A673 (cell line): ENCODE measurements at regions not wholly inside any gene's neighbourhood (a gene's known extent, or its start where the extent isn't known, plus 50 kb on each side); places are given as distances from the start of the nearest gene placed in this dataset.

ENCODE experiments used
- BruUV-seq: library from RNA; stranded (reverse); fragments of 400-500 nt; replicated peaks from 2 replicates; lab custom pipeline; 2021; lab: Mats Ljungman, UMichigan
- CTCF ChIA-PET: fragments of 300-600 bp; sonication (Branson Sonifier 250); formaldehyde crosslinking; loops from one replicate; lab custom pipeline; 2022; ENCODE audit warnings: antibody characterized with exemption; lab: Charles Lee
- POLR2A ChIA-PET: fragments of 300-600 bp; sonication (Branson Sonifier 250); formaldehyde crosslinking; loops from one replicate; lab custom pipeline; 2022; ENCODE audit warnings: antibody characterized with exemption; ENCODE audit not compliant: low non-redundant PET; lab: Charles Lee
- DNase-seq: peaks from one replicate; pipeline ENCODE4 v3.0.0-alpha.2; 2015; ENCODE audit warnings: low spot score
- H3K27ac ChIP-seq: fragments of 200-600 bp; sonication (generic); 2 replicates; pipeline ENCODE4 v1.5.1; 2016; ENCODE audit warnings: mixed run types, low read depth, mild to moderate bottlenecking, mixed read lengths, antibody characterized with exemption, low read length; ENCODE audit not compliant: poor library complexity, severe bottlenecking
- H3K27me3 ChIP-seq: fragments of 200-600 bp; sonication (generic); replicated peaks from 2 replicates; pipeline ENCODE4 v1.6.1; 2017; ENCODE audit warnings: mixed run types, low read depth, mild to moderate bottlenecking, mixed read lengths, antibody characterized with exemption, low read length; ENCODE audit not compliant: insufficient read depth, poor library complexity
- H3K36me3 ChIP-seq: fragments of 200-600 bp; sonication (generic); 2 replicates; pipeline ENCODE4 v1.6.1; 2016; ENCODE audit warnings: mixed run types, mild to moderate bottlenecking, mixed read lengths, antibody characterized with exemption, low read length; ENCODE audit not compliant: insufficient read depth, poor library complexity, severe bottlenecking
- H3K4me1 ChIP-seq: fragments of 200-600 bp; sonication (generic); 2 replicates; pipeline ENCODE4 v1.6.1; 2017; ENCODE audit warnings: mixed run types, mild to moderate bottlenecking, mixed read lengths, antibody characterized with exemption, low read length; ENCODE audit not compliant: insufficient read depth, poor library complexity, severe bottlenecking
- H3K4me3 ChIP-seq: fragments of 200-600 bp; sonication (generic); 2 replicates; pipeline ENCODE4 v1.5.1; 2016; ENCODE audit warnings: low read depth, mixed run types, mild to moderate bottlenecking, mixed read lengths, low read length; ENCODE audit not compliant: poor library complexity, severe bottlenecking
- H3K9me3 ChIP-seq: fragments of 200-600 bp; sonication (generic); 2 replicates; pipeline ENCODE4 v1.6.1; 2016; ENCODE audit warnings: mixed run types, low read depth, mild to moderate bottlenecking, mixed read lengths, antibody characterized with exemption, low read length; ENCODE audit not compliant: poor library complexity, severe bottlenecking
- EZH2 ChIP-seq: fragments of 200-600 bp; sonication (generic); IDR thresholded peaks from 2 replicates; pipeline ENCODE4 v1.6.1; 2017; ENCODE audit warnings: borderline replicate concordance, low read depth, mild to moderate bottlenecking, mixed read lengths, antibody characterized with exemption, low read length; ENCODE audit not compliant: poor library complexity, severe bottlenecking
- intact Hi-C: fragments of 100-400 bp; cut with micrococcal nuclease; formaldehyde crosslinking; loops from one replicate; pipeline ENCODE4 v1.10.0; 2022; ENCODE audit not compliant: unreplicated experiment
- TF ChIP-seq, protein P1 (sequence below): fragments of 300-800, 200-600 bp; sonication (generic); conservative IDR thresholded peaks from 2 replicates; pipeline ENCODE4 v1.5.1; 2017; ENCODE audit warnings: low read depth, mild to moderate bottlenecking, antibody characterized with exemption, low read length, moderate library complexity, mixed read lengths

DNA sequence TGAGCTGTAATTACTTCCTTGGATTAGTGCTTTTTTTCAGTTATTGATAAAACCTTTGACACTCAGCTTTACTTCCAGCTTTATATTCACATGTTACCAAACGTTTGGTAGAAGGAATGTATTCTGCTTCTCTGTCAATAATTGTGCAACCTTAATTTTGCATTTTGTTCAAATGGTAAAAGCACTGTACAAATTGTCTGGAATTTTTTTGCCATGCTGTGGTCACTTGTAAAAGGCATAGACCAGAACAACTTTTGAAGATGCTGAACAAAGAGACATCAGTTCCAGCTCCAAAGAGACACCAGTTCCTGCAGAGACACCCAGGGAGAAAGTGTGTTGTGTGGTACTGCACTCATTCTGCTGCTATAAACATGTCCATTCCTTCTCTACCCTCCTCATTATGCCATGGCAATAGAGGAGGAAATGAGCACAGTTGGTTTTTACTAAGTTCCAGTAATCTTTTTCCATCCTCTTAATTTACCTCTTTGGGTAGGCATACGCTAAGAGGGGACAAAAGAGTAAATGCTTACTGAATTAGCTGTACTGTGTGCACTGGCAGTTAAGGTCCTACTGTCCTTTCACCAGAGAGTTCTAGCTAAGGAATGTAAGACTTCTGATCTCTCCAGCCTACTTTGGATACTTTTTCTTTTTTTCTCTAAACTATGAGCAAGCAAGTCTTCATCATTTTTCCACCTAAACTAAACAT, 387.4 kb downstream of the FGF10 start:
- DNase-seq, result no peak
- H3K27me3 ChIP-seq, result no peaks in the 10 kb centered on the region
- no peaks in the 10 kb centered on the region for H3K9me3 ChIP-seq
- H3K4me1 ChIP-seq, result no peaks in the 10 kb centered on the region
- no peak overlapping the region for H3K27ac ChIP-seq
- BruUV-seq, result no TSS peak
- no peaks in the 10 kb centered on the region for H3K36me3 ChIP-seq
- intact Hi-C loops, result no loop called here
- POLR2A ChIA-PET, result no interaction called here
- CTCF ChIA-PET, result no interaction called here
- H3K4me3 ChIP-seq, result no peak overlapping the region
- TF ChIP-seq EZH2, result no peak
- TF ChIP-seq, protein P1, sequence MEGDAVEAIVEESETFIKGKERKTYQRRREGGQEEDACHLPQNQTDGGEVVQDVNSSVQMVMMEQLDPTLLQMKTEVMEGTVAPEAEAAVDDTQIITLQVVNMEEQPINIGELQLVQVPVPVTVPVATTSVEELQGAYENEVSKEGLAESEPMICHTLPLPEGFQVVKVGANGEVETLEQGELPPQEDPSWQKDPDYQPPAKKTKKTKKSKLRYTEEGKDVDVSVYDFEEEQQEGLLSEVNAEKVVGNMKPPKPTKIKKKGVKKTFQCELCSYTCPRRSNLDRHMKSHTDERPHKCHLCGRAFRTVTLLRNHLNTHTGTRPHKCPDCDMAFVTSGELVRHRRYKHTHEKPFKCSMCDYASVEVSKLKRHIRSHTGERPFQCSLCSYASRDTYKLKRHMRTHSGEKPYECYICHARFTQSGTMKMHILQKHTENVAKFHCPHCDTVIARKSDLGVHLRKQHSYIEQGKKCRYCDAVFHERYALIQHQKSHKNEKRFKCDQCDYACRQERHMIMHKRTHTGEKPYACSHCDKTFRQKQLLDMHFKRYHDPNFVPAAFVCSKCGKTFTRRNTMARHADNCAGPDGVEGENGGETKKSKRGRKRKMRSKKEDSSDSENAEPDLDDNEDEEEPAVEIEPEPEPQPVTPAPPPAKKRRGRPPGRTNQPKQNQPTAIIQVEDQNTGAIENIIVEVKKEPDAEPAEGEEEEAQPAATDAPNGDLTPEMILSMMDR, result no peak

DNA sequence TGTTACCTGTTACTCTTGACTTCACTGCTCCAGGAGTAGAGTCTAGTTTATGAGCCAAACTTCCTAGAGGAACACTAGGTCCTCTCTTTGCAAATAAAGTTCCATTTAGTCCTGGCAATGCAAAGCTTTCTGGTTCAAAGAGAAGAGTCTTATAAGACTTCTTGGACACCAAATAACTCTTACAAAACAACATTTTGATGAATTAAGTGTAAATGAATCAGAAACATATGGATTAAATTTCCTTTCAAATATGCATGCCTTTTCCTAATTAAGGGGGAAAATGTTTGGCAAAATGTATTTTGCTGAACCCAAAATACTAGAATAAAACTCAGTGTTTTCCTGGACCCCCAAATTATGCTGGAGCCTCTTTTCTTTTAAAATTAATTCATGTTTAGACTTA, 388.0 kb downstream of the FGF10 start:
- TF ChIP-seq EZH2, result no peak
- TF ChIP-seq, protein P1, result no peak
- no TSS peak for BruUV-seq
- DNase-seq, result no peak
- ChIA-PET CTCF (no interaction called here), POLR2A (no interaction called here)
- H3K27me3 ChIP-seq, result no peaks in the 10 kb centered on the region
- H3K27ac ChIP-seq, result no peak overlapping the region
- no peaks in the 10 kb centered on the region for H3K4me1 ChIP-seq
- H3K36me3 ChIP-seq, result no peaks in the 10 kb centered on the region
- no peaks in the 10 kb centered on the region for H3K9me3 ChIP-seq
- H3K4me3 ChIP-seq, result no peak overlapping the region
- intact Hi-C loops, result no loop called here

DNA sequence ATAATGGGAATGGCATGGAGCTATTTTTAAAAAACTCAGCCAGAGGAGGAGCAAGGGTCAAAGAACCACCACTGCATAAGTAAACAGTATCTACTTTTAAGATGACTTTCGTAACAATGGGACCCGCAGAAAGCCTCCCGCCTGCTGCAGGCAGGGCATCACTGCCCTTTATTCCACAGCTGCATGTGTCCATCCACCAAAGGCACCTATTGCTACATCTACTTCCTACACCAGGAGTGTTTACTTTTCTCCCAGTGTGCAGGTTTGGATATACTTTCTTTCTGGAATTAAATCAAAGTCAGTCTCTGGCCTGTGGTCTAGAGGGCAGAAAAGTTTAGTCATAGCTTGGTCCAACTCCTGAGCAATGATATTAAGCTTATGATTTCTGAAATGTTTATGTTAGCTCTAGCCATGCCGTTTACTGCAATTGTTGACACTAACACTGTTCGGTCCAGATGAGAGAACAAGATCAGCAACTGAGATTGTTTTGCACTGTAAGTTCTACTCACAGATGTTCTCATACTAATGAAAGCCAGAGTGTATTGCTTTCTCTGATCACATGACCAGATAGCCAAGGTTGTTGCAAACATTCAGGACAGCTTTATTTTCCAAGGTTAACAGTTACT, 391.5 kb downstream of the FGF10 start:
- ChIA-PET CTCF (no interaction called here), POLR2A (no interaction called here)
- BruUV-seq, result no TSS peak
- H3K27me3 ChIP-seq, result no peaks in the 10 kb centered on the region
- H3K4me3 ChIP-seq, result no peak overlapping the region
- H3K9me3 ChIP-seq, result no peaks in the 10 kb centered on the region
- intact Hi-C loops, result no loop called here
- TF ChIP-seq, protein P1, result no peak
- TF ChIP-seq EZH2, result no peak
- H3K27ac ChIP-seq, result no peak overlapping the region
- no peaks in the 10 kb centered on the region for H3K36me3 ChIP-seq
- H3K4me1 ChIP-seq, result no peaks in the 10 kb centered on the region
- no peak for DNase-seq
